WERI-Rb-1 (cell line): ENCODE measurements at regions not wholly inside any gene's neighbourhood (a gene's known extent, or its start where the extent isn't known, plus 50 kb on each side); places are given as distances from the start of the nearest gene placed in this dataset.
"Not testable (repeated sequence)": the region's sequence is repeated elsewhere in the genome, so short reads cannot be mapped to it uniquely, and the experiment has no call there.

Experiments used
- DNase-seq: peaks from one replicate; pipeline ENCODE4 v3.0.0-alpha.2; 2020
- H3K27ac ChIP-seq: fragments of 250-450 bp; sonication (Bioruptor Pico); 2 replicates; pipeline ENCODE4 v1.5.1; 2020; ENCODE audit warnings: mild to moderate bottlenecking, moderate library complexity
- H3K27me3 ChIP-seq: fragments of 250-450 bp; sonication (Bioruptor Pico); 2 replicates; pipeline ENCODE4 v1.5.1; 2021; ENCODE audit warnings: mild to moderate bottlenecking, low read depth, moderate library complexity; ENCODE audit not compliant: insufficient read depth, severe bottlenecking
- H3K36me3 ChIP-seq: fragments of 250-450 bp; sonication (Bioruptor Pico); 2 replicates; pipeline ENCODE4 v1.5.1; 2020; ENCODE audit warnings: mild to moderate bottlenecking, moderate library complexity
- H3K4me3 ChIP-seq: 2 replicates; pipeline ENCODE4 v1.5.1; 2011; ENCODE audit warnings: low read depth, mild to moderate bottlenecking, control low read depth, low read length
- H3K9me3 ChIP-seq: fragments of 250-450 bp; sonication (Bioruptor Pico); 2 replicates; pipeline ENCODE4 v1.5.1; 2021; ENCODE audit warnings: mild to moderate bottlenecking, moderate library complexity; ENCODE audit not compliant: severe bottlenecking
- TF ChIP-seq, protein P1 (sequence below): IDR thresholded peaks from 2 replicates; pipeline ENCODE4 v1.5.1; 2011; ENCODE audit warnings: low read depth, mild to moderate bottlenecking, control low read depth, inconsistent platforms, low read length

DNA sequence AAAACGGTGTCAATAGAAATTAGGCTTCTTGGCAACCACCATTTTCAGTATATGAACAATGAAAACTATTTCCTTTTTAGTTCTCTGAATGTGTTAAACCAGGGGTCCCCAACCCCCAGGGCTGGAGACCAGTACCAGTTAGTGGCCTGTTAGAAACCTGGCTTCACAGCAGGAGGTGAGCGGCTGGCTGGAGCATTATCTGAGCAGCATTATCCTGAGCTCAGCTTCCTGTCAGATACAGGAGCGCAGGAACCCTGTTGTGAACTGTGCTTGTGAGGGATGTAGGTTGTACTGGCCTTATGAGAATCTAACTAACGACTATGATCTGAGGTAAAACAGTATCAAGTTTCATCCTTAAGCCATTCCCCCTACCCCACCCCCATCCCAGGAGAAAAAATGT, 328.7 kb downstream of the ZBBX start:
- H3K4me3 ChIP-seq = no peak overlapping the region
- H3K9me3 ChIP-seq = no peaks in the 10 kb centered on the region
- TF ChIP-seq, protein P1, sequence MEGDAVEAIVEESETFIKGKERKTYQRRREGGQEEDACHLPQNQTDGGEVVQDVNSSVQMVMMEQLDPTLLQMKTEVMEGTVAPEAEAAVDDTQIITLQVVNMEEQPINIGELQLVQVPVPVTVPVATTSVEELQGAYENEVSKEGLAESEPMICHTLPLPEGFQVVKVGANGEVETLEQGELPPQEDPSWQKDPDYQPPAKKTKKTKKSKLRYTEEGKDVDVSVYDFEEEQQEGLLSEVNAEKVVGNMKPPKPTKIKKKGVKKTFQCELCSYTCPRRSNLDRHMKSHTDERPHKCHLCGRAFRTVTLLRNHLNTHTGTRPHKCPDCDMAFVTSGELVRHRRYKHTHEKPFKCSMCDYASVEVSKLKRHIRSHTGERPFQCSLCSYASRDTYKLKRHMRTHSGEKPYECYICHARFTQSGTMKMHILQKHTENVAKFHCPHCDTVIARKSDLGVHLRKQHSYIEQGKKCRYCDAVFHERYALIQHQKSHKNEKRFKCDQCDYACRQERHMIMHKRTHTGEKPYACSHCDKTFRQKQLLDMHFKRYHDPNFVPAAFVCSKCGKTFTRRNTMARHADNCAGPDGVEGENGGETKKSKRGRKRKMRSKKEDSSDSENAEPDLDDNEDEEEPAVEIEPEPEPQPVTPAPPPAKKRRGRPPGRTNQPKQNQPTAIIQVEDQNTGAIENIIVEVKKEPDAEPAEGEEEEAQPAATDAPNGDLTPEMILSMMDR = no peak
- H3K36me3 ChIP-seq = no peaks in the 10 kb centered on the region
- no peak overlapping the region for H3K27ac ChIP-seq
- peak; percentile 40 for DNase-seq
- no peaks in the 10 kb centered on the region for H3K27me3 ChIP-seq

DNA sequence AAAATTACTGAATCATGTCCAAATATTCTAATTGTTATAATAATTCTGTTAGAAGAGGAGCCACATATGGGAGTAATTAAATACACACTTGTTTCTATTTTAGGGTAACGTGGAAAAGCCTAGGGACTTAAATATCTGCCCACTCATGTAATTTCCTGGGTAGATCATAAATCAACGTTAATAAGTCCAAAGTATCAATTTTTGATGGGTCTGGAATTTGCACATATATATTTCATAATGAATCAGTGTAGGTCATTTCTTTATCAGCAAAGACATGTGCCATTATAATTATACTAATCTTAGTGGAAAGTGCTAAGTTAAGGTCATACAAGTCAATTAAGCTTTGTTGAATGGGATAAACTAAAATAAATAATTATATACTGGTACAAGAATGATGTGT, 346.2 kb downstream of the ZBBX start:
- no peaks in the 10 kb centered on the region for H3K36me3 ChIP-seq
- H3K27ac ChIP-seq = no peak overlapping the region
- TF ChIP-seq, protein P1 = no peak
- H3K9me3 ChIP-seq = no peaks in the 10 kb centered on the region
- no peaks in the 10 kb centered on the region for H3K27me3 ChIP-seq
- DNase-seq = no peak
- H3K4me3 ChIP-seq = no peak overlapping the region

DNA sequence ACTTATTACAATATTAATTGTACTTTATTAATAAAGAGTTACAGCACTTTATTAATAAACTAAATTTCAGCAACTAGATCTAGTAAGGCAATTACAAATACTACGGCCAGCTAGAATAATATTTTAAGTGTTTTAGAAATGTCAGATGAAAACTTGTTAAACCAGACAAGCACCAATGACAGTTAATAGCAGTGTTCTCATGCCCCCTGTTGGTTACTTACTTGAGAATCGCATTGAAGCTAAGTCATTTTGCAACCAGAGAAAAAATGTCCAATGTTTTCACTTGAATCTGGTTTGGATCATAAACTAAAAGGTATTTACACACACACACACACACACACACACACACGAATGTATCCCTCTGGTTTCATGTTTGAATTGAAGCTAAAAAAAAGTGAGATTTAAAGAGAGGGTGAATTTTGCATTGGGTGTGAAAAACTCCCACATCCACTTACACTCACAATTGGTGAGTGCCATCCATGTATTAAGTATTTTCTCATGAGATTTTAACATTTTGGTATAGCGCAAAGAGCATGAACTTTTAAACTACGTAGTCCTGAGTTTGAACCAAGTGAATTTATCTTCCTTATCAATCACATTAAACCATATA, 347.7 kb downstream of the ZBBX start:
- no peak overlapping the region for H3K4me3 ChIP-seq
- peak overlapping the region; percentile 86; the same call in 1 of the 2 replicates for H3K27ac ChIP-seq
- no peaks in the 10 kb centered on the region for H3K36me3 ChIP-seq
- peak; percentile 35 for DNase-seq
- H3K9me3 ChIP-seq = no peaks in the 10 kb centered on the region
- TF ChIP-seq, protein P1 = peak; percentile 47
- H3K27me3 ChIP-seq = no peaks in the 10 kb centered on the region

DNA sequence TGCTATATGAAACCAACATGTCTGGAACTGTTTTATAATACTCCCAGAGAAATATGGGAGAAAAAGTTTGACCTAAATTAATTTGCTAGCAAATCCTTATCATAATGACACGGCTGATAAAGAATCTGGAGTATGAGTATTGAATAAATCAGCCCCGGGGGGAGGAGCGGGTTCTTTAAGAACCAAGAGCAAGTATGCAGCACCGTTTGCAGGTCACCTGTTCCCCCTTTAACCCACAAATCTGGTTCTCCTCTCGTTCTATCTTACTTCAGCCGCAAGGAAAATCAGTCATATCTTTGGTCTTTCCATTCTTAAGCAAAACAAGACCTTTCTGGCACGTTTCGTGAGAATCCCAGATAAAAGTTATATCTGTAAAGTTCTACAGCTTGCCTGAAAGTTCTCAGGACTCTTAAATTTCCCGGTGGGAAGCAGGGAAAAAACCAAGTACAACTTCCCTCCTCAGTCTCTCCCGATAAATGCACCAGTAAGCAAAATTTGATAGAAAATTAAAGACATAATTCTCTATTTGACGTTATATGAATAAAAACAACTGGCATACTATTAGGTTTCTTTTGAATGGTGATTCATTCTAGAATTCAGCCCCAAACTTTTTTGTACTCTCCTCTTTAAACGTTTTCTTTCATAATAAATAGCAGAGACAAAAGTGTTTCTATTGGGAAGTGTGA, 348.6 kb downstream of the ZBBX start:
- Histone ChIP-seq H3K27ac (peak overlapping the region; percentile 86), H3K9me3 (no peaks in the 10 kb centered on the region), H3K4me3 (peak overlapping the region; percentile 34), H3K36me3 (no peaks in the 10 kb centered on the region), H3K27me3 (no peaks in the 10 kb centered on the region)
- TF ChIP-seq, protein P1 = no peak
- peak; percentile 41 for DNase-seq

DNA sequence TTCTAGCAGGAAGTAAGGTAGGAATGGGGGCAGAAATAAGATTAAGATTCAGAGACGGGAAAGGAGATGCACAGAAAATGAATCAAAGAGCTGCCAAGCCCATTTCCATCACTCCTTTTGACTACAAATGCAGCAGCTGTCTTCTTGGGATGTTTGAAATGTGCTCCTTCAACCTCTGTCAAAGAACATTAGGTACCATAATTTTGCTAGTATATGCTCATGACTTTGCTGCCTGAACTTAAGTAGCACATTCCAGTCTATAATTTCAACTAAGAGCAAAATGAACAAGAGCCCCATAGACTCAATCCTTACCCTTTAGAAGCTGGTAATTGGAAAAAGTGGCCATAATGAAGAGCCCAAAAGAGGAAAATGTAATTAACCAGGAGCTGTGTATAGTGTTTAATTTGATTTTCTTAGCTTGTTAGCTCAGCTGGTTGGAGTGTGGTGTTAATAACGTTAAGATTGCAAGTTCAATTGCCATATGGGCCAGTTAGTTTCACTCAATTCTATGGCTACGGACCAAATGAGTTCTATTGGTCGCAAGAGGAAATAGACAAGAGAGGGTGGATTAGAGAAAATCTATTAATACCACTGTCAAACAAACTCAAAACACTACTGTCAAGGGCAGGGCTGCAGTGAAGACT, 349.9 kb downstream of the ZBBX start:
- Histone ChIP-seq H3K9me3 (no peaks in the 10 kb centered on the region), H3K4me3 (no peak overlapping the region; the same call in 1 of the 2 replicates), H3K27me3 (no peaks in the 10 kb centered on the region), H3K36me3 (no peaks in the 10 kb centered on the region), H3K27ac (peak overlapping the region; percentile 86)
- TF ChIP-seq, protein P1 = no peak
- no peak for DNase-seq

DNA sequence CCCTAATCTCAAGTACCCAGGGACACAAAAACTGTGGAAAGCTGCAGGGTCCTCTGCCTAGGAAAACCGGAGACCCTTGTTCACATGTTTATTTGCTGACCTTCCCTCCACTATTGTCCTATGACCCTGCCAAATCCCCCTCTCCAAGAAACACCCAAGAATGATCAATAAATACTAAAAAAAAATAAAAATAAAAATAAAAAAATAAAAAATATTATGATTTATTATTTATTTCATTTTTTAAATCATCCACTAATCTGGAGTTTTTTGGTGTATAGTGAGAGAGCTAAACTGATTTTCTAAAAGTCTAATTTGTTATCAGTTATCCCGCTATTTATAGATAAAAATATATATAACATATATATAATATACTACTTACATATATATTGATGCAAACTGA, 360.6 kb downstream of the ZBBX start:
- H3K9me3 ChIP-seq, H3K4me3 ChIP-seq, H3K36me3 ChIP-seq, H3K27ac ChIP-seq, DNase-seq, H3K27me3 ChIP-seq: not testable (repeated sequence)

DNA sequence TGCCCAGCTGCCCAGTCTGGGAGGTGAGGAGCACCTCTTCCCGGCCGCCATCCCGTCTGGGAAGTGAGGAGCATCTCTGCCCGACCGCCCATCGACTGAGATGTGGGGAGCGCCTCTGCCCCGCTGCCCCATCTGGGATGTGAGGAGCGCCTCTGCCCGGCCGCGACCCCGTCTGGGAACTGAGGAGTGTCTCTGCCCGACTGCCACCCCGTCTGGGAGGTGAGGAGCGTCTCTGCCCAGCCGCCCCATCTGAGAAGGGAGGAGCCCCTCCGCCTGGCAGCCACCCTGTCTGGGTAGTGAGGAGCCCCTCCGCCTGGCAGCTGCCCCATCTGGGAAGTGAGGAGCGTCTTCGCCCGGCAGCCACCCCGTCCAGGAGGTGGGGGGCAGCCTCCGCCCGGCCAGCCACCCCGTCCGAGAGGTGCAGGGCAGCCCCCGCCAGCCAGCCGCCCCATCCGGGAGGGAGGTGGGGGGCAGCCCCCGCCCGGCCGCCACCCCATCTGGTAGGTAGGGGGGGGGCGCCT, 361.4 kb downstream of the ZBBX start:
- H3K27ac ChIP-seq, DNase-seq, H3K36me3 ChIP-seq, H3K4me3 ChIP-seq, H3K9me3 ChIP-seq, H3K27me3 ChIP-seq: not testable (repeated sequence)
